ENCODE measurements at regions not wholly inside any gene's neighbourhood (a gene's known extent, or its start where the extent isn't known, plus 50 kb on each side); places are given as distances from the start of the nearest gene placed in this dataset.

- TF ChIP-seq CTCF (IDR thresholded peaks at IDR 0.05): no peak
- TF ChIP-seq POLR2A (IDR thresholded peaks at IDR 0.05): no peak
These were observed 122.2 kb upstream of the PDE5A start for GRCh38 chr4:119750771-119751170.
